HL-60 (cell line): ENCODE measurements at regions not wholly inside any gene's neighbourhood (a gene's known extent, or its start where the extent isn't known, plus 50 kb on each side); places are given as distances from the start of the nearest gene placed in this dataset.
"Not testable (repeated sequence)": the region's sequence is repeated elsewhere in the genome, so short reads cannot be mapped to it uniquely, and the experiment has no call there.

Experiments
- DNase-seq, 2 experiments: peaks; one replicate each; pipeline ENCODE4 v3.0.0-alpha.2; 2010 to 2020; ENCODE audit warnings: low read depth in 1 of 2, low spot score in 1 of 2
- H3K27ac ChIP-seq: fragments of 250-450 bp; sonication (Bioruptor Pico); replicated peaks from 2 replicates; pipeline ENCODE4 v1.5.1; 2020; ENCODE audit warnings: mild to moderate bottlenecking, moderate library complexity
- H3K27me3 ChIP-seq: fragments of 250-450 bp; sonication (Bioruptor Pico); 2 replicates; pipeline ENCODE4 v1.5.1; 2021; ENCODE audit warnings: mild to moderate bottlenecking, moderate library complexity; ENCODE audit not compliant: insufficient read depth, poor library complexity, severe bottlenecking
- H3K4me3 ChIP-seq: replicated peaks from 2 replicates; pipeline ENCODE4 v1.5.1; 2011; ENCODE audit warnings: mild to moderate bottlenecking, control low read depth, low read length; ENCODE audit not compliant: insufficient read depth
- GABPA ChIP-seq: IDR thresholded peaks from 2 replicates; pipeline ENCODE4 v1.6.1; 2012; ENCODE audit warnings: low read depth
- POLR2AphosphoS5 ChIP-seq: IDR thresholded peaks from 2 replicates; pipeline ENCODE4 v1.6.1; 2012; ENCODE audit warnings: low read depth
- SPI1 ChIP-seq: IDR thresholded peaks from 2 replicates; pipeline ENCODE4 v1.6.1; 2012; ENCODE audit warnings: low read depth, mild to moderate bottlenecking, borderline replicate concordance
- TF ChIP-seq, protein P1 (sequence below): IDR thresholded peaks from one replicate; pipeline ENCODE4 v1.5.1; 2011; ENCODE audit warnings: low read length, control low read depth, inconsistent platforms; ENCODE audit not compliant: insufficient read depth
- TF ChIP-seq, protein P2 (sequence below): IDR thresholded peaks from 2 replicates; pipeline ENCODE4 v1.6.1; 2012; ENCODE audit warnings: low read depth; ENCODE audit not compliant: insufficient replicate concordance

DNA sequence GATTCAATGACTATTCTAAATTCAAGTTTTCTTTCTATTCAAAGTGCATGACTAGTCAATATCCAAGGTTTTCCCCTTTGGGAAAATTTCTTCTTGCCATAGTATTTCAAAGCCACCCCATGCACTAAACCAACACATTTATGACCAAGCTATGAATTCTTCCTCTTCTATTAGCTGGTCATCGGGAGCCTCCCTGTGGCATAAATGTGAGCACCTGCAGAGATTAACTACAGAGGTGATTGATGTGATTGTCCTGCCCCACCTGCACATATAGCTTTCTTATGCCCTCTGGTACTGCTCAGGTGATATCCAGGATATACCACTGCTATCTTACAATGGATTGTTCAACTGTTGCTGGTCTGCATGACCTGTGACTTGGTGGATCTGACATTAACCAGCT lies 694.9 kb downstream of the ZBBX start:
- Histone ChIP-seq H3K27ac (no peak overlapping the region), H3K27me3 (no peaks in the 10 kb centered on the region), H3K4me3 (no peak overlapping the region)
- TF ChIP-seq GABPA (no peak), POLR2AphosphoS5 (no peak), SPI1 (no peak)
- TF ChIP-seq, protein P1, sequence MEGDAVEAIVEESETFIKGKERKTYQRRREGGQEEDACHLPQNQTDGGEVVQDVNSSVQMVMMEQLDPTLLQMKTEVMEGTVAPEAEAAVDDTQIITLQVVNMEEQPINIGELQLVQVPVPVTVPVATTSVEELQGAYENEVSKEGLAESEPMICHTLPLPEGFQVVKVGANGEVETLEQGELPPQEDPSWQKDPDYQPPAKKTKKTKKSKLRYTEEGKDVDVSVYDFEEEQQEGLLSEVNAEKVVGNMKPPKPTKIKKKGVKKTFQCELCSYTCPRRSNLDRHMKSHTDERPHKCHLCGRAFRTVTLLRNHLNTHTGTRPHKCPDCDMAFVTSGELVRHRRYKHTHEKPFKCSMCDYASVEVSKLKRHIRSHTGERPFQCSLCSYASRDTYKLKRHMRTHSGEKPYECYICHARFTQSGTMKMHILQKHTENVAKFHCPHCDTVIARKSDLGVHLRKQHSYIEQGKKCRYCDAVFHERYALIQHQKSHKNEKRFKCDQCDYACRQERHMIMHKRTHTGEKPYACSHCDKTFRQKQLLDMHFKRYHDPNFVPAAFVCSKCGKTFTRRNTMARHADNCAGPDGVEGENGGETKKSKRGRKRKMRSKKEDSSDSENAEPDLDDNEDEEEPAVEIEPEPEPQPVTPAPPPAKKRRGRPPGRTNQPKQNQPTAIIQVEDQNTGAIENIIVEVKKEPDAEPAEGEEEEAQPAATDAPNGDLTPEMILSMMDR = no peak
- TF ChIP-seq, protein P2, sequence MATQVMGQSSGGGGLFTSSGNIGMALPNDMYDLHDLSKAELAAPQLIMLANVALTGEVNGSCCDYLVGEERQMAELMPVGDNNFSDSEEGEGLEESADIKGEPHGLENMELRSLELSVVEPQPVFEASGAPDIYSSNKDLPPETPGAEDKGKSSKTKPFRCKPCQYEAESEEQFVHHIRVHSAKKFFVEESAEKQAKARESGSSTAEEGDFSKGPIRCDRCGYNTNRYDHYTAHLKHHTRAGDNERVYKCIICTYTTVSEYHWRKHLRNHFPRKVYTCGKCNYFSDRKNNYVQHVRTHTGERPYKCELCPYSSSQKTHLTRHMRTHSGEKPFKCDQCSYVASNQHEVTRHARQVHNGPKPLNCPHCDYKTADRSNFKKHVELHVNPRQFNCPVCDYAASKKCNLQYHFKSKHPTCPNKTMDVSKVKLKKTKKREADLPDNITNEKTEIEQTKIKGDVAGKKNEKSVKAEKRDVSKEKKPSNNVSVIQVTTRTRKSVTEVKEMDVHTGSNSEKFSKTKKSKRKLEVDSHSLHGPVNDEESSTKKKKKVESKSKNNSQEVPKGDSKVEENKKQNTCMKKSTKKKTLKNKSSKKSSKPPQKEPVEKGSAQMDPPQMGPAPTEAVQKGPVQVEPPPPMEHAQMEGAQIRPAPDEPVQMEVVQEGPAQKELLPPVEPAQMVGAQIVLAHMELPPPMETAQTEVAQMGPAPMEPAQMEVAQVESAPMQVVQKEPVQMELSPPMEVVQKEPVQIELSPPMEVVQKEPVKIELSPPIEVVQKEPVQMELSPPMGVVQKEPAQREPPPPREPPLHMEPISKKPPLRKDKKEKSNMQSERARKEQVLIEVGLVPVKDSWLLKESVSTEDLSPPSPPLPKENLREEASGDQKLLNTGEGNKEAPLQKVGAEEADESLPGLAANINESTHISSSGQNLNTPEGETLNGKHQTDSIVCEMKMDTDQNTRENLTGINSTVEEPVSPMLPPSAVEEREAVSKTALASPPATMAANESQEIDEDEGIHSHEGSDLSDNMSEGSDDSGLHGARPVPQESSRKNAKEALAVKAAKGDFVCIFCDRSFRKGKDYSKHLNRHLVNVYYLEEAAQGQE = no peak
- no peak for DNase-seq

DNA sequence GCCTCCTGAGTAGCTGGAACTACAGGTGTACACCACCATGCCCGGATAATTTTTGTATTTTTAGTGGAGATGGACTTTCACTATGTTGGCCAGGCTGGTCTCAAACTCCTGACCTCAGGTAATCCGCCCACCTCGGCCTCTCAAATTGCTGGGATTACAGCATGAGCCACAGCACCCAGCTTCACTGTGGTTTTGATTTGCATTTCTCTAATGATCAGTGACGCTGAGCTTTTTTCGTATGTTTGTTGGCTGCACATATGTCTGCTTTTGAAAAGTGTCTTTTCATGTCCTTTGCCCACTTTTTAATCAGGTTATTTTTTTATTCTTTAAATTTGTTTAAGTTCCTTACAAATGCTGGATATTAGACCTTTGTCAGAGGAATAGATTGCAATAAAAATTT lies 696.0 kb downstream of the ZBBX start:
- DNase-seq, H3K27ac ChIP-seq, H3K27me3 ChIP-seq, H3K4me3 ChIP-seq: not testable (repeated sequence)

DNA sequence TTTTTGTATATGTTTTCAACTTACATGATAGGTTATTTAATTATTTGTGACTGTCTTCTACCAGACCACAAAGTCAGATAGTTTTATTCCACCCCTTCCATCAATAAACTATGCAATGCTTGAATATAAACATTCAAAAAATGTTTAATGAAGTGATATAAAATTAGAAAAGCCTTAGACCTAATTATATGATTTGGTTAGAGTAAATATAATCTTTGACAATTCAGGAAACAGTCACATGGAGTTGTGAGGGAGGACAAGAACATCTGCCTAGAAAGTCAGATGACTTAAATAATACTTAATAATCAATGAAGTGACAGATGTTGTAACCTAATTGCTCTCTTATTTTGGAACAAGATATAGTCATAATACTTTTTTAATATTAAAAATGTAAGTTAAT lies 710.3 kb downstream of the ZBBX start:
- Histone ChIP-seq H3K4me3 (no peak overlapping the region), H3K27ac (no peak overlapping the region), H3K27me3 (no peaks in the 10 kb centered on the region)
- TF ChIP-seq GABPA (no peak), SPI1 (no peak), POLR2AphosphoS5 (no peak)
- TF ChIP-seq, protein P2 = no peak
- TF ChIP-seq, protein P1 = no peak
- no peak for DNase-seq

DNA sequence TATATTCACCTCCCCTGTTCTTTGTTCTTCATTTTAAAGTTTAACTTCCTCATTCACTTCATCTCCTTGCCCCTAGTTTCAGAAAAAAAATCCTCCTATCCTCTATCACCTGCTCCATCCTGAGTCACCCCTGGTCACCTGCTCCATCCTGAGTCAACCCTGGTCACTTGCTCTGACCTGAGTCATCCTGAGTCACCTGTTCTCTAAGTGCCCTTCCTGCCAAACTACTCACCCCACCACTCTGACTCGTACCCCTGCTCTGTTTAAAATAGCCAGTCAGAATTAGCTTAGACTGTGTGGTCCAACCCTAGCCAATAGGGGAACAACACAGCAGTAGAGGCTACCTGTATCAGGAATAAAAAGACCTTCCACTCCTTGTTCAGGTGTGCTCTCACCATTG lies 716.9 kb downstream of the ZBBX start:
- no peak overlapping the region for H3K27ac ChIP-seq
- DNase-seq = no peak
- TF ChIP-seq GABPA (no peak), SPI1 (no peak), POLR2AphosphoS5 (no peak)
- TF ChIP-seq, protein P2 = no peak
- TF ChIP-seq, protein P1 = no peak
- H3K4me3 ChIP-seq = no peak overlapping the region
- H3K27me3 ChIP-seq = no peaks in the 10 kb centered on the region
